IMR-90 (cell line): ENCODE measurements at regions not wholly inside any gene's neighbourhood (a gene's known extent, or its start where the extent isn't known, plus 50 kb on each side); places are given as distances from the start of the nearest gene placed in this dataset.

Experiments
- ATAC-seq: fragments of 200-7000 bp; cut with Tn5 transposase; 2 replicates; pipeline ENCODE4 v1.9.1; 2020; ENCODE audit warnings: low read depth, mild to moderate bottlenecking, moderate library complexity
- BruUV-seq: library from RNA; stranded (reverse); fragments of 400-500 nt; replicated peaks from 2 replicates; lab custom pipeline; 2021; lab: Mats Ljungman, UMichigan
- CTCF ChIA-PET: fragments of 300-600 bp; formaldehyde crosslinking; extraction: SDS; loops from one replicate; lab custom pipeline; 2021; ENCODE audit warnings: antibody characterized with exemption; lab: Yijun Ruan, JAX
- POLR2A ChIA-PET: fragments of 300-600 bp; sonication (Branson Sonifier 250); formaldehyde crosslinking; loops from one replicate; lab custom pipeline; 2022; ENCODE audit warnings: antibody characterized with exemption; ENCODE audit not compliant: unreplicated experiment; lab: Charles Lee
- DNase-seq: peaks from one replicate; pipeline ENCODE4 v3.0.0; 2013
- H2AFZ ChIP-seq: replicated peaks from 2 replicates; pipeline ENCODE3; 2013; ENCODE audit warnings: low read length, mild to moderate bottlenecking; ENCODE audit not compliant: poor library complexity
- H2AK5ac ChIP-seq: 2 replicates; pipeline ENCODE4 v1.6.1; 2013; ENCODE audit warnings: low read depth, low read length, inconsistent platforms
- H2AK9ac ChIP-seq: replicated peaks from 2 replicates; pipeline ENCODE3; 2013; ENCODE audit warnings: mild to moderate bottlenecking, low read depth, low read length, moderate library complexity; ENCODE audit not compliant: poor library complexity
- H2BK120ac ChIP-seq: 2 replicates; pipeline ENCODE4 v1.6.1; 2013; ENCODE audit warnings: low read depth, low read length, inconsistent platforms
- H2BK15ac ChIP-seq: 3 replicates; pipeline ENCODE4 v1.6.1; 2013; ENCODE audit warnings: low read depth, low read length, inconsistent platforms
- H2BK20ac ChIP-seq: 2 replicates; pipeline ENCODE4 v1.6.1; 2013; ENCODE audit warnings: low read depth, mild to moderate bottlenecking, inconsistent platforms, low read length, moderate library complexity
- H2BK5ac ChIP-seq: 2 replicates; pipeline ENCODE4 v1.6.1; 2013; ENCODE audit warnings: mild to moderate bottlenecking, low read depth, low read length, inconsistent platforms; ENCODE audit not compliant: poor library complexity, severe bottlenecking
- H3K14ac ChIP-seq: replicated peaks from 2 replicates; pipeline ENCODE4 v1.6.1; 2013; ENCODE audit warnings: low read depth, low read length, inconsistent platforms
- H3K18ac ChIP-seq: 2 replicates; pipeline ENCODE4 v1.6.1; 2013; ENCODE audit warnings: low read depth, low read length, control low read depth
- H3K23ac ChIP-seq: 2 replicates; pipeline ENCODE4 v1.6.1; 2013; ENCODE audit warnings: low read depth, low read length, inconsistent platforms
- H3K27ac ChIP-seq: 2 replicates; pipeline ENCODE4 v1.5.1; 2013; ENCODE audit warnings: mild to moderate bottlenecking, control low read depth, low read length; ENCODE audit not compliant: insufficient read depth
- H3K27me3 ChIP-seq: 2 replicates; pipeline ENCODE4 v1.6.1; 2013; ENCODE audit warnings: low read length; ENCODE audit not compliant: control insufficient read depth, insufficient read depth
- H3K36me3 ChIP-seq: 2 replicates; pipeline ENCODE4 v1.6.1; 2013; ENCODE audit warnings: low read length, mixed read lengths; ENCODE audit not compliant: control insufficient read depth, insufficient read depth
- H3K4ac ChIP-seq: 2 replicates; pipeline ENCODE4 v1.6.1; 2013; ENCODE audit warnings: low read depth, low read length, inconsistent platforms
- H3K4me1 ChIP-seq: 2 replicates; pipeline ENCODE4 v1.6.1; 2013; ENCODE audit warnings: low read length, mixed read lengths; ENCODE audit not compliant: control insufficient read depth, insufficient read depth
- H3K4me2 ChIP-seq: 2 replicates; pipeline ENCODE4 v1.6.1; 2013; ENCODE audit warnings: low read depth, mild to moderate bottlenecking, control low read depth, low read length, moderate library complexity
- H3K4me3 ChIP-seq: 2 replicates; pipeline ENCODE4 v1.5.1; 2013; ENCODE audit warnings: low read depth, mild to moderate bottlenecking, control low read depth, low read length, moderate library complexity; ENCODE audit not compliant: insufficient read depth
- H3K56ac ChIP-seq: 2 replicates; pipeline ENCODE4 v1.6.1; 2013; ENCODE audit warnings: low read length, inconsistent platforms; ENCODE audit not compliant: insufficient read depth; ENCODE audit errors: extremely low read depth
- H3K79me1 ChIP-seq, 2 experiments: 2 replicates each; pipeline ENCODE4 v1.6.1; 2013; ENCODE audit warnings: low read length in 2 of 2, inconsistent platforms in 1 of 2, low read depth in 1 of 2
- H3K9ac ChIP-seq: 2 replicates; pipeline ENCODE4 v1.6.1; 2013; ENCODE audit warnings: low read depth, low read length, control low read depth
- H3K9me1 ChIP-seq: 2 replicates; pipeline ENCODE4 v1.6.1; 2013; ENCODE audit warnings: low read length, inconsistent platforms; ENCODE audit not compliant: insufficient read depth
- H3K9me3 ChIP-seq: 2 replicates; pipeline ENCODE4 v1.6.1; 2013; ENCODE audit warnings: low read length; ENCODE audit not compliant: control insufficient read depth, insufficient read depth
- H4K20me1 ChIP-seq: 2 replicates; pipeline ENCODE4 v1.6.1; 2013; ENCODE audit warnings: low read length, inconsistent platforms; ENCODE audit not compliant: insufficient read depth
- H4K5ac ChIP-seq: 2 replicates; pipeline ENCODE4 v1.6.1; 2013; ENCODE audit warnings: mild to moderate bottlenecking, low read depth, low read length, control low read depth
- H4K8ac ChIP-seq, 2 experiments: 2 replicates each; pipeline ENCODE4 v1.6.1; 2013; ENCODE audit warnings: low read depth in 2 of 2, low read length in 2 of 2, control low read depth in 1 of 2, inconsistent platforms in 1 of 2
- H4K91ac ChIP-seq: 2 replicates; pipeline ENCODE4 v1.6.1; 2013; ENCODE audit warnings: low read depth, low read length, inconsistent platforms; ENCODE audit not compliant: insufficient read depth
- BHLHE40 ChIP-seq: fragments of 150-350 bp; IDR thresholded peaks from 2 replicates; pipeline ENCODE4 v1.6.1; 2016; ENCODE audit warnings: mild to moderate bottlenecking, low read depth, low read length
- CTCF ChIP-seq: conservative IDR thresholded peaks from 2 replicates; pipeline ENCODE4 v1.5.1; 2012; ENCODE audit warnings: mild to moderate bottlenecking, low read depth, low read length, improper control_type of control experiment
- ELK1 ChIP-seq: fragments of 150-350 bp; IDR thresholded peaks from 2 replicates; pipeline ENCODE4 v1.6.1; 2016; ENCODE audit warnings: low read depth, mild to moderate bottlenecking, low read length, moderate library complexity, borderline replicate concordance
- FOS ChIP-seq: fragments of 150-350 bp; IDR thresholded peaks from 2 replicates; pipeline ENCODE4 v1.6.1; 2016; ENCODE audit warnings: low read depth, low read length
- MAFK ChIP-seq: IDR thresholded peaks from 2 replicates; pipeline ENCODE4 v1.6.1; 2012; ENCODE audit warnings: low read depth, low read length, improper control_type of control experiment
- MXI1 ChIP-seq: IDR thresholded peaks from 2 replicates; pipeline ENCODE4 v1.6.1; 2012; ENCODE audit warnings: low read depth, mild to moderate bottlenecking, low read length, moderate library complexity, borderline replicate concordance
- POLR2A ChIP-seq: IDR thresholded peaks from 2 replicates; pipeline ENCODE4 v1.6.1; 2012; ENCODE audit warnings: mild to moderate bottlenecking, low read depth, low read length
- RAD21 ChIP-seq: IDR thresholded peaks from 2 replicates; pipeline ENCODE4 v1.6.1; 2012; ENCODE audit warnings: low read length, improper control_type of control experiment
- RCOR1 ChIP-seq: IDR thresholded peaks from 2 replicates; pipeline ENCODE4 v1.6.1; 2012; ENCODE audit warnings: mild to moderate bottlenecking, low read length, improper control_type of control experiment; ENCODE audit not compliant: insufficient replicate concordance
- USF2 ChIP-seq: fragments of 150-350 bp; IDR thresholded peaks from 2 replicates; pipeline ENCODE4 v1.6.1; 2017; ENCODE audit warnings: mild to moderate bottlenecking, antibody characterized with exemption, low read length, low read depth
- WGBS, 2 experiments: methylation state at CpG; one replicate each; pipeline versions ENCODE4 v1.1.5 to v1.1.7; 2013; ENCODE audit warnings: missing lambda C conversion rate in 2 of 2; ENCODE audit not compliant: insufficient read length in 1 of 2; ENCODE audit errors: extremely low coverage in 2 of 2; 5-methylcytosine and 5-hydroxymethylcytosine counted together
- dilution Hi-C: fragments of 300-500 bp; cut with HindIII; formaldehyde crosslinking; loops from one replicate; pipeline ENCODE4 v1.14.3; 2018; ENCODE audit warnings: low sequenced_read_pairs; ENCODE audit not compliant: unreplicated experiment
- in situ Hi-C: fragments of 300-500 bp; cut with MboI; formaldehyde crosslinking; loops from 3 replicates; pipeline ENCODE4 v1.14.3; 2019; ENCODE audit warnings: low sequenced_read_pairs, inconsistent platforms, mixed read lengths
- intact Hi-C: fragments of 100-400 bp; cut with micrococcal nuclease; formaldehyde crosslinking; loops from 2 replicates; pipeline ENCODE4 v1.10.0; 2022

GRCh38 chr5:116824751-116825438 lies 250.3 kb upstream of the SEMA6A start:
- Histone ChIP-seq H2AFZ (no peak overlapping the region), H3K14ac (no peak overlapping the region), H3K18ac (no peak overlapping the region), H2BK20ac (no peak overlapping the region), H3K4ac (no peak overlapping the region), H3K4me3 (no peak overlapping the region), H3K9ac (no peak overlapping the region), H3K4me2 (no peak overlapping the region), H4K8ac (no peak overlapping the region), H3K4me1 (no peaks in the 10 kb centered on the region), H3K27me3 (no peaks in the 10 kb centered on the region), H3K36me3 (no peaks in the 10 kb centered on the region), H3K27ac (no peak overlapping the region), H3K9me1 (no peaks in the 10 kb centered on the region), H3K56ac (no peak overlapping the region), H3K79me1 (no peaks in the 10 kb centered on the region), H4K20me1 (no peaks in the 10 kb centered on the region), H3K23ac (no peak overlapping the region), H2BK15ac (no peak overlapping the region), H2AK5ac (no peak overlapping the region), H2BK120ac (no peak overlapping the region), H3K9me3 (peaks cover 7% of the 10 kb centered on the region; the same call in 1 of the 2 replicates), H4K91ac (no peak overlapping the region), H4K5ac (no peak overlapping the region), H2BK5ac (no peak overlapping the region), H2AK9ac (no peak overlapping the region)
- ATAC-seq, result no peak
- no peak for DNase-seq
- TF ChIP-seq MAFK (no peak), RCOR1 (no peak), ELK1 (no peak), RAD21 (no peak), BHLHE40 (no peak), USF2 (no peak), POLR2A (no peak), FOS (no peak), CTCF (no peak), MXI1 (no peak)
- ChIA-PET CTCF (no interaction called here), POLR2A (no interaction called here)
- dilution Hi-C loops, result no loop called here
- WGBS, 2 experiments, result 100% methylated on average over 1 of the region's 3 CpGs; no CpG with 5 or more reads in 1 of the 2 experiments
- no TSS peak for BruUV-seq
- intact Hi-C loops, result no loop called here
- in situ Hi-C loops, result no loop called here
